Lung (tissue), 11 donors: ENCODE measurements at regions not wholly inside any gene's neighbourhood (a gene's known extent, or its start where the extent isn't known, plus 50 kb on each side); places are given as distances from the start of the nearest gene placed in this dataset.

Source experiments
- ATAC-seq: fragments of 200-7000 bp; cut with Tn5 transposase; one replicate; pipeline ENCODE4 v1.9.1; 2020; ENCODE audit warnings: moderate number of reproducible peaks; ENCODE audit not compliant: insufficient read depth, low FRiP score
- DNase-seq, 3 donors: peaks; one replicate each; pipeline ENCODE4 v3.0.0-alpha.2; 2013 to 2017
- H3K27ac ChIP-seq, 2 donors: one replicate each; pipeline ENCODE4 v1.5.1; 2013; ENCODE audit warnings: mild to moderate bottlenecking in 2 of 2, moderate library complexity in 2 of 2, control low read depth in 1 of 2, inconsistent platforms in 1 of 2, low read depth in 1 of 2, low read length in 1 of 2
- H3K27me3 ChIP-seq, 3 donors: one replicate each; pipeline ENCODE4 v1.5.1; 2013; ENCODE audit warnings: low read length in 2 of 3; ENCODE audit not compliant: control insufficient read depth in 3 of 3, insufficient read depth in 3 of 3
- H3K36me3 ChIP-seq, 4 donors: one replicate each; pipeline ENCODE4 v1.5.1; 2013; ENCODE audit warnings: low read length in 4 of 4, mild to moderate bottlenecking in 1 of 4, moderate library complexity in 1 of 4; ENCODE audit not compliant: control insufficient read depth in 4 of 4, insufficient read depth in 4 of 4
- H3K4me1 ChIP-seq, 5 donors: one replicate each; pipeline ENCODE4 v1.5.1; 2013; ENCODE audit warnings: low read length in 5 of 5, mild to moderate bottlenecking in 2 of 5, moderate library complexity in 1 of 5; ENCODE audit not compliant: control insufficient read depth in 5 of 5, insufficient read depth in 5 of 5
- H3K4me3 ChIP-seq: one replicate; pipeline ENCODE4 v1.5.1; 2013; ENCODE audit warnings: mild to moderate bottlenecking, control low read depth, moderate library complexity
- H3K9ac ChIP-seq, 2 donors: one replicate each; pipeline ENCODE4 v1.5.1; 2013; ENCODE audit warnings: low read length in 2 of 2, control low read depth in 1 of 2; ENCODE audit not compliant: insufficient read depth in 1 of 2
- H3K9me3 ChIP-seq, 4 donors: one replicate each; pipeline ENCODE4 v1.5.1; 2013; ENCODE audit warnings: low read length in 3 of 4, mild to moderate bottlenecking in 1 of 4, moderate library complexity in 1 of 4; ENCODE audit not compliant: control insufficient read depth in 4 of 4, insufficient read depth in 3 of 4
- CTCF ChIP-seq: IDR thresholded peaks from 2 replicates; pipeline ENCODE4 v1.5.1; 2012; ENCODE audit warnings: mild to moderate bottlenecking; ENCODE audit errors: control extremely low read depth, extremely low read depth
- WGBS, 2 donors: extraction: QIAGEN DNeasy Blood & Tissue Kit; methylation state at CpG; one replicate each; pipeline ENCODE4 v1.1.7; 2013; 5-methylcytosine and 5-hydroxymethylcytosine counted together
- donor health status: control.
- donor health status: control.
- donor health status: Bipolar disorder and iron deficiency.
- donor health status: healthy.
- donor health status: DM: yes; HTN: yes; CAD: no.

- H3K9ac ChIP-seq, result no peak overlapping the region
- no peaks in the 10 kb centered on the region for H3K9me3 ChIP-seq
- DNase-seq (peak in 2 of 3 donors; percentile 9 to 32), ATAC-seq (no peak)
- H3K4me3 ChIP-seq, result no peak overlapping the region
- no peak for TF ChIP-seq CTCF
- no peak overlapping the region for H3K27ac ChIP-seq
- H3K36me3 ChIP-seq, result no peaks in the 10 kb centered on the region
- peaks cover 0 to 19% (median 0%) of the 10 kb centered on the region in 3 donors for H3K27me3 ChIP-seq
- WGBS, 2 donors, result 80 to 83% methylated on average over 1 of the region's 1 CpG
- H3K4me1 ChIP-seq, result no peaks in the 10 kb centered on the region
These were observed 1690.7 kb upstream of the CDH9 start for GRCh38 chr5:28729067-28729466.

- DNase-seq, result no peak
- no peak overlapping the region for H3K9ac ChIP-seq
- H3K27me3 ChIP-seq, result peaks cover 0 to 22% (median 0%) of the 10 kb centered on the region in 3 donors
- H3K4me1 ChIP-seq, result no peaks in the 10 kb centered on the region
- H3K4me3 ChIP-seq, result no peak overlapping the region
- H3K27ac ChIP-seq, result no peak overlapping the region
- WGBS, 2 donors, result 84 to 89% methylated on average over 2 of the region's 2 CpGs
- no peaks in the 10 kb centered on the region for H3K9me3 ChIP-seq
- no peak for ATAC-seq
- H3K36me3 ChIP-seq, result no peaks in the 10 kb centered on the region
- no peak for TF ChIP-seq CTCF
These were observed 1688.4 kb upstream of the CDH9 start for GRCh38 chr5:28726815-28727214.

GRCh38 chr5:28725001-28725400 lies 1686.6 kb upstream of the CDH9 start:
- TF ChIP-seq CTCF, result no peak
- H3K4me3 ChIP-seq, result no peak overlapping the region

More at GRCh38 chr5:28725001-28725400, 1686.6 kb upstream of the CDH9 start:
- Histone ChIP-seq H3K36me3 (no peaks in the 10 kb centered on the region), H3K4me1 (no peaks in the 10 kb centered on the region), H3K9ac (no peak overlapping the region), H3K9me3 (no peaks in the 10 kb centered on the region), H3K27ac (no peak overlapping the region), H3K27me3 (peaks cover 0 to 22% (median 0%) of the 10 kb centered on the region in 3 donors)
- ATAC-seq (no peak), DNase-seq (no peak)
- 85 to 92% methylated on average over 3 of the region's 3 CpGs for WGBS, 2 donors
